Suprapubic skin (tissue), 4 donors: ENCODE measurements at regions not wholly inside any gene's neighbourhood (a gene's known extent, or its start where the extent isn't known, plus 50 kb on each side); places are given as distances from the start of the nearest gene placed in this dataset.

Source experiments
- EP300 ChIP-seq: sonication (generic); formaldehyde crosslinking; IDR thresholded peaks from one replicate; pipeline ENCODE4 v1.6.1; 2017; ENCODE audit warnings: antibody characterized with exemption
- POLR2A ChIP-seq, 2 donors: fragments of 450-650 bp; IDR thresholded peaks; one replicate each; pipeline ENCODE4 v1.6.1; 2017; ENCODE audit warnings: antibody characterized with exemption in 2 of 2, mild to moderate bottlenecking in 2 of 2, moderate library complexity in 2 of 2
- POLR2AphosphoS5 ChIP-seq, 3 donors: sonication (generic); formaldehyde crosslinking; IDR thresholded peaks; one replicate each; pipeline ENCODE4 v1.6.1; 2017; ENCODE audit warnings: antibody characterized with exemption in 3 of 3
- TF ChIP-seq, protein P1 (sequence below), 2 donors: fragments of 200-600 bp in 1 of 2; fragments of 450-650 bp in 1 of 2; sonication (generic) in 1 of 2; IDR thresholded peaks; one replicate each; pipeline ENCODE4 v1.5.1; 2016 to 2019; ENCODE audit warnings: antibody characterized with exemption in 2 of 2, mild to moderate bottlenecking in 1 of 2, moderate library complexity in 1 of 2

DNA sequence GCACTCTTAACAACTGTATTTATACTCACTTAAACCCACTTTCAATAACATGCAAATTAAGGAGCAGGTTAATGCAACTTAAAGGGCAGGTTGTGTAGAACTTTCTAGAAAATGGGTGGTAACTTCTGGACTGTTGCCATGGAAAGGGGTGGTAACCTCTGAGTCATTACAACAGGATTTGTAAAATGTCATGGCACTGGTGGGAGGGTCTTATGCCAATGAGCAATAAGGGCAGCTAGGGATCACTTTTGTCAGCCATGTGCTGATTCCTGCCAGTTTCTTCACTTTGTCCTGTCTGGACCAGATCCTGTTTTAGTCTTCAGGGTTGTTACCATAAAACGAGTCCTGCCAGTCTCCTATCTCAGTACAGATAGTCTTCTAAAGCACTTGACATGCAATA lies 560.5 kb upstream of the PTCHD4 start:
- TF ChIP-seq, protein P1, sequence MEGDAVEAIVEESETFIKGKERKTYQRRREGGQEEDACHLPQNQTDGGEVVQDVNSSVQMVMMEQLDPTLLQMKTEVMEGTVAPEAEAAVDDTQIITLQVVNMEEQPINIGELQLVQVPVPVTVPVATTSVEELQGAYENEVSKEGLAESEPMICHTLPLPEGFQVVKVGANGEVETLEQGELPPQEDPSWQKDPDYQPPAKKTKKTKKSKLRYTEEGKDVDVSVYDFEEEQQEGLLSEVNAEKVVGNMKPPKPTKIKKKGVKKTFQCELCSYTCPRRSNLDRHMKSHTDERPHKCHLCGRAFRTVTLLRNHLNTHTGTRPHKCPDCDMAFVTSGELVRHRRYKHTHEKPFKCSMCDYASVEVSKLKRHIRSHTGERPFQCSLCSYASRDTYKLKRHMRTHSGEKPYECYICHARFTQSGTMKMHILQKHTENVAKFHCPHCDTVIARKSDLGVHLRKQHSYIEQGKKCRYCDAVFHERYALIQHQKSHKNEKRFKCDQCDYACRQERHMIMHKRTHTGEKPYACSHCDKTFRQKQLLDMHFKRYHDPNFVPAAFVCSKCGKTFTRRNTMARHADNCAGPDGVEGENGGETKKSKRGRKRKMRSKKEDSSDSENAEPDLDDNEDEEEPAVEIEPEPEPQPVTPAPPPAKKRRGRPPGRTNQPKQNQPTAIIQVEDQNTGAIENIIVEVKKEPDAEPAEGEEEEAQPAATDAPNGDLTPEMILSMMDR (IDR thresholded peaks at IDR 0.05) = no peak
- TF ChIP-seq EP300 = no peak
- no peak for TF ChIP-seq POLR2A (IDR thresholded peaks at IDR 0.05)
- TF ChIP-seq POLR2AphosphoS5 (IDR thresholded peaks at IDR 0.05) = no peak
